Right atrium auricular region (tissue), 2 donors: ENCODE measurements at regions not wholly inside any gene's neighbourhood (a gene's known extent, or its start where the extent isn't known, plus 50 kb on each side); places are given as distances from the start of the nearest gene placed in this dataset.

Experiments used
- DNase-seq: peaks from one replicate; pipeline ENCODE4 v3.0.0-alpha.2; 2019; ENCODE audit warnings: low spot score
- H3K27ac ChIP-seq, 2 donors: fragments of 200-600 bp; sonication (generic); 1 replicate in 1 of 2; 2 replicates in 1 of 2; pipeline ENCODE4 v1.5.1; 2016 to 2019
- H3K27me3 ChIP-seq, 2 donors: fragments of 200-600 bp; sonication (generic); one replicate each; pipeline versions ENCODE4 v1.5.1 to v1.6.0; 2017 to 2019
- H3K36me3 ChIP-seq: fragments of 200-600 bp; sonication (generic); one replicate; pipeline ENCODE4 v1.5.1; 2016
- H3K4me1 ChIP-seq, 2 donors: fragments of 200-600 bp; sonication (generic); one replicate each; pipeline versions ENCODE4 v1.5.1 to v1.6.0; 2017 to 2019
- H3K4me3 ChIP-seq, 2 donors: fragments of 200-600 bp; sonication (generic); 1 replicate in 1 of 2; 2 replicates in 1 of 2; pipeline ENCODE4 v1.5.1; 2017 to 2019; ENCODE audit warnings: mild to moderate bottlenecking in 1 of 2, moderate library complexity in 1 of 2
- H3K9me3 ChIP-seq, 2 donors: fragments of 200-600 bp; sonication (generic); one replicate each; pipeline ENCODE4 v1.5.1; 2019
- TF ChIP-seq, protein P1 (sequence below), 2 donors: fragments of 200-600 bp; sonication (generic); IDR thresholded peaks; one replicate each; pipeline ENCODE4 v1.5.1; 2019; ENCODE audit warnings: antibody characterized with exemption in 2 of 2

DNA sequence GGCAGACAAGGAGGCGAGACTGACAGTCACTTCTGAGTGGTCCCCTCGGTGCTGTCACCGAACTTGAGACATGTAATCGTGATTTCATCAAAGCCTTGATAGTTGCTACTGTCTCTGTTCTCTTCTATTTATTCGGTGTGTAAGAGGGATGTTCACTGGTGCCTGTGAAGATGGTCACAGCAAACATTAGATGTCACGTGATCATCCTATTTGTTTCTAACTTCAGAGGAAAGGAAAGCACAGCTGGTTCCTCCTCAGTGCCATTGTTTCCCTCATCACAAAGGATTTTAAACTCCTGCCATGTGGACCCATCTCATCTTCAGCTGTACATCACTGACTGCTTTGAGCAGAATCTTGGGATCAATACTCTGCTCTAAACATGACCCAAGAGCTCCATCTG is 73.1 kb upstream of the CLMP start:
- H3K9me3 ChIP-seq = no peaks in the 10 kb centered on the region
- H3K4me1 ChIP-seq = no peaks in the 10 kb centered on the region
- no peaks in the 10 kb centered on the region for H3K27me3 ChIP-seq
- no peak overlapping the region for H3K27ac ChIP-seq
- TF ChIP-seq, protein P1, sequence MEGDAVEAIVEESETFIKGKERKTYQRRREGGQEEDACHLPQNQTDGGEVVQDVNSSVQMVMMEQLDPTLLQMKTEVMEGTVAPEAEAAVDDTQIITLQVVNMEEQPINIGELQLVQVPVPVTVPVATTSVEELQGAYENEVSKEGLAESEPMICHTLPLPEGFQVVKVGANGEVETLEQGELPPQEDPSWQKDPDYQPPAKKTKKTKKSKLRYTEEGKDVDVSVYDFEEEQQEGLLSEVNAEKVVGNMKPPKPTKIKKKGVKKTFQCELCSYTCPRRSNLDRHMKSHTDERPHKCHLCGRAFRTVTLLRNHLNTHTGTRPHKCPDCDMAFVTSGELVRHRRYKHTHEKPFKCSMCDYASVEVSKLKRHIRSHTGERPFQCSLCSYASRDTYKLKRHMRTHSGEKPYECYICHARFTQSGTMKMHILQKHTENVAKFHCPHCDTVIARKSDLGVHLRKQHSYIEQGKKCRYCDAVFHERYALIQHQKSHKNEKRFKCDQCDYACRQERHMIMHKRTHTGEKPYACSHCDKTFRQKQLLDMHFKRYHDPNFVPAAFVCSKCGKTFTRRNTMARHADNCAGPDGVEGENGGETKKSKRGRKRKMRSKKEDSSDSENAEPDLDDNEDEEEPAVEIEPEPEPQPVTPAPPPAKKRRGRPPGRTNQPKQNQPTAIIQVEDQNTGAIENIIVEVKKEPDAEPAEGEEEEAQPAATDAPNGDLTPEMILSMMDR (IDR thresholded peaks at IDR 0.05) = no peak
- no peak overlapping the region for H3K4me3 ChIP-seq
- H3K36me3 ChIP-seq = no peaks in the 10 kb centered on the region
- no peak for DNase-seq

DNA sequence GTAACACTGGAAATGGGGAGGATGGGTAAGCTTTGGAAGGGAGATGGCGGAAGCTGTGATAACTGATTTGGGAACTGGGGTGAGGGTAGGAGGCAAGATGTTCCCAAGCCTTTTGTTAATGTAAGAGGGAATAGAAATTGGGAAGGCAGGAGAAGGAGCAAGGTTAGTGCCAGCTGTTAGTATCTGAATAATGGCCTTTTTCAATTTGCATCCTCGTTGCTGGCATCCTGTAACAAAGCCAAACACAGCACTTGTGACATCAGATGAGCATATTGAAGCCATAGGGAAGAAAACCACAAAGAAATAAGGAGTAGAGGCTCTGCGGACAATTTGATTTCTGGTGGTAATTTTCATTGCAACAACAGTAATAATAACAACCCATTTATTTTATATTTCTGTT is 70.9 kb upstream of the CLMP start:
- no peak overlapping the region for H3K27ac ChIP-seq
- DNase-seq = no peak
- no peaks in the 10 kb centered on the region for H3K4me1 ChIP-seq
- TF ChIP-seq, protein P1 (IDR thresholded peaks at IDR 0.05) = no peak
- no peaks in the 10 kb centered on the region for H3K27me3 ChIP-seq
- no peaks in the 10 kb centered on the region for H3K9me3 ChIP-seq
- no peak overlapping the region for H3K4me3 ChIP-seq
- H3K36me3 ChIP-seq = no peaks in the 10 kb centered on the region

DNA sequence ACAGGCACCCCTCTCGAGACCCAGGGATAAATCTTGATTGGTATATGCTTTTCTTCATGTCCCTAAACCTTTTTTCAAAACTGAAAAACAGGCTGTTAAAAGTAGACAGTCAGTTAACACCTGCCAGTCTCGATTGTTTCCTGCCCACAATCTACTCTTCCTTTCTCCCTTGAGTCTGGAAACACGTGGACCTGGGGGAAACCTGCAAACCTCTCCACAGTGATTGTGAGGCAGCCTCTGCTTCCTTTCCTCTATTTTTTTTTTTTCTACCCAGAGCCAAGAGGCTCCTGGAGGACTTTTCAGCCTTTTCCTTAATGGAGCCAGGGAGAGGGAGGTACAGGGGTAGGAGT is 69.4 kb upstream of the CLMP start:
- no peak for DNase-seq

DNA sequence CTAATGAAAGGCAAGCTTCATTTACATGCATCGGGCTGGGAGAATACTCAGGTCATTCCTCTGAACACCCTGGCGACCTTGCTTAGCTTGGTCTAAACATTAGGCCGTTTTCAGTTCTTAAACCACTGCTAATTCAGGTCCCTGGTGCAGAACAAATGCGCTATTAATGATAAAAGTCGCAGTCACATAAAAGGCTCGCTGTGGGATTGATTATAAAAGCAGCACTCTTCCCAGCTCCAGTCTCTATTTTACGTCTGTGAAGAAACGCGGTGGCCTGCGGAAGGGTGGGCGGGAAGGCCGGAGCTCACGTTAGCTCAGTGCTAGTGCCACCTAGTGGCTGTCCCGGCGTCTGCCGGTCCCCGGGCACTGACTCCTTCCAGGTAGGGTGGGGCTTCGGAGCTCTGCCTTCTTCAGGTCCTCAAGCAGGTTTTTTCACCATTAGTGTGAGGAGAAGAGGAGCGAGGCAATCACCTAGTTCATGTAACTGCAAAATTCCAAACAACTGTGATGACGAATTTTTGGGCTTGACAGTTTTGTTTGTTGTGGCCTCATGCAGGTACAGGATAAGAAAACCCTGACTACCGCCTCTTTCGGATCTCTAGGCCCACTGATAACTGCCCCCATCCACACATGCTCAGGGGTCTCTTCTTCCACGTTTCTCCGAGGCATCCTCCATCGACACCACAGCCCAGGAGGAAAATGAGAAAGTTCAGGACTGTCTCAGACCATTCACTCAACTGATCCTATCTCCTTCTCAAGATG is 66.5 kb upstream of the CLMP start:
- TF ChIP-seq, protein P1 (IDR thresholded peaks at IDR 0.05) = peak; percentile 85 to 94
- H3K36me3 ChIP-seq = no peaks in the 10 kb centered on the region
- H3K4me1 ChIP-seq = no peaks in the 10 kb centered on the region
- no peaks in the 10 kb centered on the region for H3K9me3 ChIP-seq
- H3K27me3 ChIP-seq = no peaks in the 10 kb centered on the region
- no peak overlapping the region for H3K27ac ChIP-seq
- peak; percentile 75 for DNase-seq
- H3K4me3 ChIP-seq = peak overlapping the region; percentile 10 to 21

More for the DNA sequence above, 69.4 kb upstream of the CLMP start:
- Histone ChIP-seq H3K27me3 (no peaks in the 10 kb centered on the region), H3K9me3 (no peaks in the 10 kb centered on the region), H3K4me1 (no peaks in the 10 kb centered on the region), H3K36me3 (no peaks in the 10 kb centered on the region), H3K27ac (no peak overlapping the region), H3K4me3 (no peak overlapping the region)
- TF ChIP-seq, protein P1 (IDR thresholded peaks at IDR 0.05) = no peak

DNA sequence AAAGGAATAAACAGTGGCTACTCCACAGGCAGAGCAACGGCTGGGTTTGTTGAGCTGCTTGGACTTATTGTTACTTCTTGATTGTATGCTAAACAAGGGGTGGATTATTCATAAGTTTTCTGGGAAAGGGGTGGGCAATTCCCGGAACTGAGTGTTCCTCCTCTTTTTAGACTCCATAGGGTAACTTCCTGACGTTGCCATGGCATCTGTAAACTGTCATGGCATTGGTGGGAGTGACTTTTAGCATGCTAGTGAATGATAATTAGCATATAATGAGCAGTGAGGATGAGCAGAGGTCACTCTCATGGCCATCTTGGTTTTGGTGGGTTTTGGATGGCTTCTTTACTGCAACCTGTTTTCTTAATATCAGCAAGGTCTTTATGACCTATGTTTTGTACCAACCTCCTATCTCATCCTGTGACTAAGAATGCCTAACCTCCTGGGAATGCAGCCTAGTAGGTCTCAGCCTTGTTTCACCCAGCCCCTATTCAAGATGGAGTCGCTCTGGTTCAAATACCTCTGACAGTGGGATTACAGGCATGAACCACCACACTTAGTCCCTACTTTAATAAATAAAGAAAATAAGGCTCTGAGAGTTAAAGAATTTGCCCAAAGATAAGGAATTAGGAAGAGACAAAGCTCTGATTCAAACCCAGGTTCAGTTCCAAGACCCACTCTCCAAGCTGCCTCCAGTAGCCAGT is 65.6 kb upstream of the CLMP start:
- no peak for DNase-seq
- no peak overlapping the region for H3K4me3 ChIP-seq
- H3K36me3 ChIP-seq = no peaks in the 10 kb centered on the region
- no peaks in the 10 kb centered on the region for H3K27me3 ChIP-seq
- no peaks in the 10 kb centered on the region for H3K9me3 ChIP-seq
- TF ChIP-seq, protein P1 (IDR thresholded peaks at IDR 0.05) = no peak
- H3K27ac ChIP-seq = no peak overlapping the region
- no peaks in the 10 kb centered on the region for H3K4me1 ChIP-seq
